GM23338 (cell line): ENCODE measurements at regions not wholly inside any gene's neighbourhood (a gene's known extent, or its start where the extent isn't known, plus 50 kb on each side); places are given as distances from the start of the nearest gene placed in this dataset.

Experiments
- CREB1 ChIP-seq: fragments of 250-450 bp; sonication (Bioruptor Pico); IDR thresholded peaks from 2 replicates; pipeline ENCODE4 v1.5.0; 2020; ENCODE audit warnings: low read depth, mild to moderate bottlenecking, moderate library complexity
- EZH2 ChIP-seq: fragments of 200-600 bp; sonication (generic); IDR thresholded peaks from one replicate; pipeline ENCODE4 v1.8.0; 2017; ENCODE audit warnings: antibody characterized with exemption, mild to moderate bottlenecking, low read depth; ENCODE audit not compliant: unreplicated experiment
- EZH2phosphoT487 ChIP-seq: fragments of 200-600 bp; sonication (generic); IDR thresholded peaks from one replicate; pipeline ENCODE4 v1.8.1; 2018; ENCODE audit warnings: antibody characterized with exemption; ENCODE audit not compliant: unreplicated experiment
- JUNB ChIP-seq: IDR thresholded peaks from one replicate; pipeline ENCODE4 v1.6.1; 2016; ENCODE audit warnings: antibody characterized with exemption; ENCODE audit not compliant: unreplicated experiment
- POLR2AphosphoS5 ChIP-seq: IDR thresholded peaks from 2 replicates; pipeline ENCODE4 v1.6.1; 2016; ENCODE audit warnings: antibody characterized with exemption, low read depth
- TF ChIP-seq, protein P1 (sequence below), 2 experiments: fragments of 200-600 bp in 1 of 2; sonication (generic) in 1 of 2; conservative IDR thresholded peaks; 2 replicates each; pipeline versions ENCODE4 v1.5.1 to v1.6.1; 2016 to 2017; ENCODE audit warnings: antibody characterized with exemption in 2 of 2, low read depth in 2 of 2, mild to moderate bottlenecking in 2 of 2, moderate library complexity in 1 of 2
- TF ChIP-seq, protein P2 (sequence below): fragments of 250-450 bp; sonication (Bioruptor Pico); IDR thresholded peaks from 2 replicates; pipeline ENCODE4 v1.5.0; 2020; ENCODE audit warnings: mild to moderate bottlenecking, moderate library complexity

DNA sequence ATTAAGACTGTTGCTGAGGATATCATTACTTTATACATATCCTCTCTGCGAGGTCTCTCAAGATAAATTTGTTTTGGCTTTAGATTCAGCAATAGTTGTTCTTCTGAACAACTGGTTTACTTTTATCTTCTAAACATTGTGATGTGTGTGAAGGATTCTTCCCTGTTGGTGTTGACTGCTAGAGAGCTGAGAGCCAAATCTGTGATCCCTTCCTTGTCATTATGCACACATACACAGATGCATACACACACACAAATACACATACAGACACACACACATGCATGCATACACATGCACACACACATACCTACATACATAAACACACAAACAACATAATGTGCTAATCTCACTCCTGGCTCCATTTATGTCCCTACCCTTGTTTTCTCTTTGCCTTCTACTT is 137.0 kb downstream of the SNX19 start:
- TF ChIP-seq, protein P1, sequence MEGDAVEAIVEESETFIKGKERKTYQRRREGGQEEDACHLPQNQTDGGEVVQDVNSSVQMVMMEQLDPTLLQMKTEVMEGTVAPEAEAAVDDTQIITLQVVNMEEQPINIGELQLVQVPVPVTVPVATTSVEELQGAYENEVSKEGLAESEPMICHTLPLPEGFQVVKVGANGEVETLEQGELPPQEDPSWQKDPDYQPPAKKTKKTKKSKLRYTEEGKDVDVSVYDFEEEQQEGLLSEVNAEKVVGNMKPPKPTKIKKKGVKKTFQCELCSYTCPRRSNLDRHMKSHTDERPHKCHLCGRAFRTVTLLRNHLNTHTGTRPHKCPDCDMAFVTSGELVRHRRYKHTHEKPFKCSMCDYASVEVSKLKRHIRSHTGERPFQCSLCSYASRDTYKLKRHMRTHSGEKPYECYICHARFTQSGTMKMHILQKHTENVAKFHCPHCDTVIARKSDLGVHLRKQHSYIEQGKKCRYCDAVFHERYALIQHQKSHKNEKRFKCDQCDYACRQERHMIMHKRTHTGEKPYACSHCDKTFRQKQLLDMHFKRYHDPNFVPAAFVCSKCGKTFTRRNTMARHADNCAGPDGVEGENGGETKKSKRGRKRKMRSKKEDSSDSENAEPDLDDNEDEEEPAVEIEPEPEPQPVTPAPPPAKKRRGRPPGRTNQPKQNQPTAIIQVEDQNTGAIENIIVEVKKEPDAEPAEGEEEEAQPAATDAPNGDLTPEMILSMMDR (conservative IDR thresholded peaks at IDR 0.05; ENCODE audit: low read depth in 2 of 2) = no peak
- TF ChIP-seq EZH2 (no peak), POLR2AphosphoS5 (no peak), EZH2phosphoT487 (no peak), CREB1 (no peak), JUNB (no peak)
- TF ChIP-seq, protein P2, sequence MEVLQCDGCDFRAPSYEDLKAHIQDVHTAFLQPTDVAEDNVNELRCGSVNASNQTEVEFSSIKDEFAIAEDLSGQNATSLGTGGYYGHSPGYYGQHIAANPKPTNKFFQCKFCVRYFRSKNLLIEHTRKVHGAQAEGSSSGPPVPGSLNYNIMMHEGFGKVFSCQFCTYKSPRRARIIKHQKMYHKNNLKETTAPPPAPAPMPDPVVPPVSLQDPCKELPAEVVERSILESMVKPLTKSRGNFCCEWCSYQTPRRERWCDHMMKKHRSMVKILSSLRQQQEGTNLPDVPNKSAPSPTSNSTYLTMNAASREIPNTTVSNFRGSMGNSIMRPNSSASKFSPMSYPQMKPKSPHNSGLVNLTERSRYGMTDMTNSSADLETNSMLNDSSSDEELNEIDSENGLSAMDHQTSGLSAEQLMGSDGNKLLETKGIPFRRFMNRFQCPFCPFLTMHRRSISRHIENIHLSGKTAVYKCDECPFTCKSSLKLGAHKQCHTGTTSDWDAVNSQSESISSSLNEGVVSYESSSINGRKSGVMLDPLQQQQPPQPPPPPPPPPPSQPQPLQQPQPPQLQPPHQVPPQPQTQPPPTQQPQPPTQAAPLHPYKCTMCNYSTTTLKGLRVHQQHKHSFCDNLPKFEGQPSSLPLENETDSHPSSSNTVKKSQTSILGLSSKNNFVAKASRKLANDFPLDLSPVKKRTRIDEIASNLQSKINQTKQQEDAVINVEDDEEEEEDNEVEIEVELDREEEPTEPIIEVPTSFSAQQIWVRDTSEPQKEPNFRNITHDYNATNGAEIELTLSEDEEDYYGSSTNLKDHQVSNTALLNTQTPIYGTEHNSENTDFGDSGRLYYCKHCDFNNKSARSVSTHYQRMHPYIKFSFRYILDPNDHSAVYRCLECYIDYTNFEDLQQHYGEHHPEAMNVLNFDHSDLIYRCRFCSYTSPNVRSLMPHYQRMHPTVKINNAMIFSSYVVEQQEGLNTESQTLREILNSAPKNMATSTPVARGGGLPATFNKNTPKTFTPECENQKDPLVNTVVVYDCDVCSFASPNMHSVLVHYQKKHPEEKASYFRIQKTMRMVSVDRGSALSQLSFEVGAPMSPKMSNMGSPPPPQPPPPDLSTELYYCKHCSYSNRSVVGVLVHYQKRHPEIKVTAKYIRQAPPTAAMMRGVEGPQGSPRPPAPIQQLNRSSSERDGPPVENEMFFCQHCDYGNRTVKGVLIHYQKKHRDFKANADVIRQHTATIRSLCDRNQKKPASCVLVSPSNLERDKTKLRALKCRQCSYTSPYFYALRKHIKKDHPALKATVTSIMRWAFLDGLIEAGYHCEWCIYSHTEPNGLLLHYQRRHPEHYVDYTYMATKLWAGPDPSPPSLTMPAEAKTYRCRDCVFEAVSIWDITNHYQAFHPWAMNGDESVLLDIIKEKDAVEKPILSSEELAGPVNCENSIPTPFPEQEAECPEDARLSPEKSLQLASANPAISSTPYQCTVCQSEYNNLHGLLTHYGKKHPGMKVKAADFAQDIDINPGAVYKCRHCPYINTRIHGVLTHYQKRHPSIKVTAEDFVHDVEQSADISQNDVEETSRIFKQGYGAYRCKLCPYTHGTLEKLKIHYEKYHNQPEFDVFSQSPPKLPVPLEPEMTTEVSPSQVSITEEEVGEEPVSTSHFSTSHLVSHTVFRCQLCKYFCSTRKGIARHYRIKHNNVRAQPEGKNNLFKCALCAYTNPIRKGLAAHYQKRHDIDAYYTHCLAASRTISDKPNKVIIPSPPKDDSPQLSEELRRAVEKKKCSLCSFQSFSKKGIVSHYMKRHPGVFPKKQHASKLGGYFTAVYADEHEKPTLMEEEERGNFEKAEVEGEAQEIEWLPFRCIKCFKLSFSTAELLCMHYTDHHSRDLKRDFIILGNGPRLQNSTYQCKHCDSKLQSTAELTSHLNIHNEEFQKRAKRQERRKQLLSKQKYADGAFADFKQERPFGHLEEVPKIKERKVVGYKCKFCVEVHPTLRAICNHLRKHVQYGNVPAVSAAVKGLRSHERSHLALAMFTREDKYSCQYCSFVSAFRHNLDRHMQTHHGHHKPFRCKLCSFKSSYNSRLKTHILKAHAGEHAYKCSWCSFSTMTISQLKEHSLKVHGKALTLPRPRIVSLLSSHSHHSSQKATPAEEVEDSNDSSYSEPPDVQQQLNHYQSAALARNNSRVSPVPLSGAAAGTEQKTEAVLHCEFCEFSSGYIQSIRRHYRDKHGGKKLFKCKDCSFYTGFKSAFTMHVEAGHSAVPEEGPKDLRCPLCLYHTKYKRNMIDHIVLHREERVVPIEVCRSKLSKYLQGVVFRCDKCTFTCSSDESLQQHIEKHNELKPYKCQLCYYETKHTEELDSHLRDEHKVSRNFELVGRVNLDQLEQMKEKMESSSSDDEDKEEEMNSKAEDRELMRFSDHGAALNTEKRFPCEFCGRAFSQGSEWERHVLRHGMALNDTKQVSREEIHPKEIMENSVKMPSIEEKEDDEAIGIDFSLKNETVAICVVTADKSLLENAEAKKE (CRISPR knock-in tag) = no peak
